ENCODE measurements at regions not wholly inside any gene's neighbourhood (a gene's known extent, or its start where the extent isn't known, plus 50 kb on each side); places are given as distances from the start of the nearest gene placed in this dataset.

DNA sequence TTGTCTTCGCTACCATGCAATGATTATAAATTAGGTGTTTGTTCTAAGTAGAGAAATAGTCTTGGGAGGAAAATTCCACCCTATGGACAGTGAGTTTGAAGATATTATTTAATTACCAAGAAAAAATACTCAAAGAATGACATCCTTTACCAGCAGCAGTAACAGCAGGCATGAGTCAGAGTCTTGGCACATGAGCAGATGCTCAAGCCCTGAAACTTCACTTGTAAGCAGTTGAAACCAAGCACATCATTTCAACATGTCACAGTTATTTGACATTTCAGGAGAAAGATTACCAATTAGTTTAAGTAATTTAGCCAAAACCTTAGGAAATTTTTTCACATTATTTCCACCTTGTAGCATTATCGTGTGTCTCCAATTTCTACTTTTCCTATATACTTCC lies 99.2 kb downstream of the C12orf50 start:
- DNase-seq, result peak; percentile 72

DNA sequence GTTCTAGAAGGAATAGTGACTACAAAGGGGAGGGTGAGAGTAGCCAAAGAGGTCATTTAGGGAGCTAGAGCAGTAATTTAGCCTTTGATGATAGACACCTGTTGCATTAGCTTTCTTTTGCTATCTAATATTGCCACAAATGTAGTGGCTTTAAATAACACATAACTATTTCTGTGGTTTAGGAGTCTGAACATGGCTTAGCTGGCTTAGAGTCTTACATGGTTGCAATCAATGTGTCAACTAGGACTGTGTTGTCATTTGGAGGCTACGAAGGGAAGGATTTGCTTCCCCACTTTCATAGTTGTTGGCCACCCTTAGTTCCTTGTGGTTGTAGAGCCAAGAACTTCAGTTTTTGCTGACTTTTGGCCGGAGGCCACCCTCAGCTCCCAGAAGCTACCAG lies 99.9 kb downstream of the C12orf50 start:
- no peak for DNase-seq

GRCh38 chr12:87928031-87928430 lies 101.2 kb downstream of the C12orf50 start:
- DNase-seq, result no peak

DNA sequence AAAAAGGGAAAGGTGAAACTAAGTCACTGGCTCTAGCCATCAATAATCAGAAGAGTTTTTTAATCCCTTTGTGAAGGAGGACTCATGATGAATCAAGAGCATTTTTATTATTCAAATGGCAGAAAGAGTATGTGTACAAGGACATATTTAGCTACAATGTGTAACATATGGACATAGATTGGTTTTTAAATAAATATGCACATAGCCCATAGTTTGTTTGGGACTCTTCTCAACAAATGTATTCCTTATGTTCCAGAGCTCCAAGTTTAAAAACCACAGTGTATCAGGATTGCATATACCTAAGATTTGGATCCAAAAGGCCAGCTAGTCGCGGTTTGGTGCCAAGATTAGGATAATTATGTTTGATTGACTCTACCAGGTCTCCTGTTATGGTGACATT lies 104.2 kb downstream of the C12orf50 start:
- no peak for DNase-seq

DNA sequence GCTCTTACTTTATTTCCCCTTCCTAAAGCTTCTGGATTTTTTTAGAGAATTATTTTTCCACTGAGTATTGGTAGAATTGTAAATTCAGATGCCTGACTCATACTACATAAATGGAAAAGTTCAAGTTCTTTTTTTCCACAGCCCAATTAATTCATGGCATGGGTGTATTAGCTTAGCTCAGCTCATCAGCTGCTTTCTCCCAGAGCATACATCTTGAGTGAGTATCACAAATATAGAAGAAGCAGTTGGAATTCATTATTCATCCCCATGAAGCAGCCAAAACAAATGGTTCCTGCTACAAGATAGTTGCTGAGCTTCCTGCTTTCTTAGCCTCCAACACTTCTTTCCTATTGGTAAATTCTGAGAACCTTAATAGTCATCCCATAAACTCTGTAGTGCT lies 105.1 kb downstream of the C12orf50 start:
- peak; percentile 59 for DNase-seq

- DNase-seq, result no peak
Observed at GRCh38 chr12:87923361-87923760, 105.8 kb downstream of the C12orf50 start.

- peak; percentile 22 for DNase-seq
Observed at GRCh38 chr12:87922736-87923135, 106.5 kb downstream of the C12orf50 start.

DNA sequence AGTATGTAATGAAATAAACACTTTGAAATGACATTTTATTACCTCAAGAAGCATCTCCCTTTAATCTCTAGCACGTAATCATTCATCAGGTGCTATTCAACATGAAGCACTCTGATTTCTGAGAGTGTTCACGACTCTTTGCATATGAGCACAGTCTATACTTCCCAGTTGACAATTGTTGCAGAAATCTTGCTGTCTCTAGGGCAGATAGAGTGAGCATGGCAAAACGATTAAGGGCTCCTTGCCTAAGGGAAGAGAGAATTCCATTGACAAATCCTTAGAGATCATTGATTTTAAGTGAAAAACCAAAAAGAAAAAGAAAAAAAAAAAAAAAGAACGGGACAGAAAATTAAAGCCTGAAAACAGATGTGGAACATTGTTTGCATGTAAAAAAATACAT lies 107.6 kb downstream of the C12orf50 start:
- no peak for DNase-seq

- DNase-seq, result no peak
Observed at GRCh38 chr12:87920139-87920538, 109.1 kb downstream of the C12orf50 start.

DNA sequence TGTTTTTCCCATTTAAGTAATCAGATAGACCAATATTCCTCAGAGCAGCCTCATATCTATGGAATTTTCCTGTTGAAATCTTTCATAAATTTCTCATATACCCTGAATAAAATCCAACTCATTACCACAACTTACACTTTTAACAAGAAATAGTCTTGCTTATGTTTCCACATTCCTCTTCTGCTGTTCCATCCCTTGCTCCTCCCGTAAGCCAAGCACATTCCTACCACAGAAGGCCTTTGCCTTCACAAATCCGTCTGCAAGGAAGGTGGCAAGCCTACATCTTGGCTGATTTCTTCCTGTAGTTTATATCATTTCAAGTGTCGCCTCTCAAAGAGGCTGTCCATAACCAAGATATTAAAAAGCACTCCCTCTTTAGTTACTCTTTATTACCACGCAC lies 127.7 kb downstream of the C12orf50 start:
- DNase-seq, result peak; percentile 23

DNA sequence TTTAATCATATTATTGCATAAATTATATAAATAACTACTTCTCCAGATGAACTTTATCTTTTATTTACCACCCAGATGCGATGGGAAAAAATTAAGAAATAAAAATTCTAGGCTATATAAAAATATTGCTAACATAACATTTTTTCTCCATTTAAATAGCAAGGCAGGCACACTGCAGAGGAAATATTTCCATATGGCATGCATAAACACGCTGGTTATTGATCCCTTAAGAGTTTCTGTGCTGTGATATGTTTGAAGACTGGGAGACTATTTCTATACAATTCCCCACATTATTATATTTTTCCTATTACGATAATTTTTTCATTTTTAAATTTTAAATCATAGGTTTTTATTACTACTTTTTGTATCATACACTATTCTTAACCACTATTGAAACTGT lies 131.5 kb downstream of the C12orf50 start:
- no peak for DNase-seq

- DNase-seq, result no peak
Observed at GRCh38 chr12:87883806-87884205, 145.4 kb downstream of the C12orf50 start.

DNA sequence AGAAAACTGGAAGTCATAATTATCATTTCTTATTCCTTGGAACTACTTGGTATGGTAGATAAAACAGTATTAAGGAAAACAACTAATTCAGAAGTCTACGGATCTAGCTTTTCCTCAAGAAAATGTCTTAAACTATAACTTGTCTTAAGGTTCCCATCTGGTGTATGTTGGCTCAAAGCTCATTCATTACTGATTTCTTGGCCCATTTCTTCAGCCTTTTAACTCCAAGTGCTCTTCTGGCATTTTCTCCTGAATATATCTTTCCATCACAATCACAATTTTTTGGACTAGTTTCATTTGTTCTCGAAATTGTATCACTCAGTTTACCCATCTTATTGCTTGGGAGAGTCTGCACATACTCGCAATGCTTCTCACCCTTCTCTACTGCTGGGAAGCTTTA lies 150.1 kb downstream of the C12orf50 start:
- no peak for DNase-seq

DNA sequence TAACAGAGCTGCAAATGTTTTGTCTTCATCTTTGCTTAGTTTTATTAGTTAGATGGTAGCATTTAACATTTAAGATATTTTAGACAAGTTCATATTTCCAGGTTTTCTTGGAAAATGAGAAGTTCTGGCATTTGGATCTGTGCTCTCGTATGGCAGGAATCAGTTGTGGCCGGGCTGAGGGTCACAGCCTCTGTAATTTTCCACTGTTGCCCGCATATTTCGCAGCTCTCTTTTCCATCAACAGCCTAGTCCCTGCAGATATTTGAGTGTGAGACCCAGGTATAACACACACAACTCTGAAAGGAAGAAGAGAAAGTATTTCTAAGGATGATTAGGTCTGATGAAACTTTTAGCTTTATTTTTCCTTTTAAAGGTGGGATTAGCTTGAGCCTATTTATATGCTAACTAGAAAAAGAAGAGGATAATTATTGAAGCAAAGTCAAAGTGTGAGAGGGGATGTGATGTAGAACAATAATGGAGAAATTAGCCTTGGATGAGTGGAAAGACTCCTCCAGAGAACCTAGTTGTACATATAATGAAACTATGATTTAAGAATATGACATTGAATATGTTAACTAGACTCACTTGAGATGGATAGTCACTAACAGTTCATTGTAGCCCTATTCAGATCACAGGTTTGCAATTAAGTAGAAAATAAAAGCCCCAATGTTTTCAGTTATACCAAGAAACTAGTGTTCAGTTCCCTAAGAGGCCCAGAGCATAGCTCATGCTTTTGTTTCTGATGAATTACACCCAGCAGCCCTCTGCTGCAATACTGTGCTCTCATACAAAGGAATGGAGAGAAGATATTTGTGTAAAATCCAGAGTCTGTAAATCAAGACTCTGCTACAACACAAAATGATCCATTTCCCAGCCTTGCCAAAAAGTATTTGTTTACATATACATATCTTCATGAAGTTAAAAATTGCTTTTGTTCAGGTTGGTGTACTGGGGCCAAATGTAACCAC lies 158.4 kb downstream of the C12orf50 start:
- DNase-seq, result no peak

DNA sequence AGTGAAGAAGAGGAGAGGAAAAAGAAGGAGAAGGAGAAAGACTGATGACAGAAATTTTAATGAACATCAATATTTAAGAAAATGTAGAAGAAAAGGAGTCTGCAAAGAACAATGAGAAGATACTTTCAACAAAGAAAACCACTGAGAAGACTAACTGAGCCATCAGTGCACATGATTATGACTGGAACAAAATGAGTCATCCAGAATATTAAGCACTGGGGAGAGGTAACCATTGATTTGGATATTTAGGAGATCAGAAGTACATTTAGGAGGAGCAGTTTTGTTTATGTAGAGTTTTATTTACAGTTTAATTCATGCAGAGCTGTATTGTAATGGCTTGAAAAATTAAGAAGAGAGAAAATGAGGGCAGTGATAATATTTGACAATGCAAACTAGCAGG lies 159.1 kb downstream of the C12orf50 start:
- no peak for DNase-seq

DNA sequence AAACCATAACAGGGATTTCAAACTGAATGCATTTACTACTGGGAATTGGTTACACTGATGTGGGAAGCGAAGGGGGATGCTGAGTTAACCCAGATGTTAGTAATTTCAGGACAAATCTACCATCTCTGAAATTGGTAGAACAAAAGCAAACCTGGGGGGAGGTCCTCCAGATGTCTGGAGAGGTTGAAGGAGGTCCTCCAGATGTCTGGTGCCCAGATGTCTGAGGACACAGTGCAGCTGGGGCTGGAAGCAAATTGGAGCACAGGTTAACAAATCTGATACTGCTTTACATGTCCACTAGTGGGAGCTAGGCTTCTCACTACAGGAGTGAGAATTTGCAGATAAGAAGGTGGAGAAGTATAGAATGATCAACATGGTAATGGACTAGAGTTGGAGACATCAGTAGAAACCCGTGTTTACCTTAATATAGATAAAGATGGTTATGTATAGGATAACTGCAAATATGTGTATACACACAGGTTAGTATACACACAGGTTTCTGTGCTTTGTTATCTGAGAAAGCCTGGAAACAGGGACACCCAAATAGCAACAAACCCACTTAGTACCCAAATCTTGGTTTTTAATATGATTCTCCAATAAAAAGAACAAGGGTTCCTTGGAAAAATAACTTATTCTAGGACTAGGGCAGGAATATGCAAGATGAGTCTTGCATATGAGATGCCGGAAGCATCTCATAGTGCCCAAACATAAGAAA lies 162.5 kb downstream of the C12orf50 start:
- peak; percentile 12 for DNase-seq

DNA sequence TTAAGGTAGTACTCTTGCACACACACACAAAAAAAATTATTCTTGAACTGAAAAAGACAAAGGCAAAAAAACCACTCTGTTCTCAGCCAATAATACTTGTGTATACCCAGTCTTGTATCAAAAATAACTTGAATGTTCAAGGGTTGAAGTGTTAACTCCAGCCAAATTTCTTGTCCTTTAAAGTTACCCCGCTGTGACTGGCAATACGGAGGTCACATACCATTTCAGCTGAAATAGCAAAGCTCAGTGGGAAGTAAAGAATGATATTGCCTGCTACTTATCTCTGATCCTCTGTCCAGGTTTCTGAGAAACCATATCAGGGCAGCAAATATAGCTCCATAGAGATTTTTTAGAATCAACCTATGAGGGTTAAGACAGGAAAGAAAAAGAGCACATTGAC lies 167.4 kb downstream of the C12orf50 start:
- DNase-seq, result no peak

GRCh38 chr12:87853448-87854003 lies 175.7 kb downstream of the C12orf50 start:
- DNase-seq, result no peak

DNA sequence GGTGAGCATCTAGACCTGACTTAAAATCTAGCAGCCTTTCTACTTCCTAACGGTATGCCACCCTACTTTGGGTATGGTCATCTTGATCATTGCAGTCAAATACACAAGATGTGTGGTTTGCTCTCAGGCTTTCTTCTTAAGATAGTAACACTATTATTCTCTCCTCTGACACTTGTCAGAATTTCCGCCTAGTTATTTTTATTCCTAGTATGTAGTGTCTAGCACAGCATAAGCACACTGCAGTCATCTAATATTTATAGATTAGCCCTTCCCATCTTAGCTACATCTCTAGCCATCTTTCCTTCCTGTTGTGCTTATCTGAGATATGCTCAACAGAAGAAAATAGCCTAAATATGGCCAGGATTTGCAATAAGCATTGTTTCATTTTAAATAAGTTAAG lies 180.1 kb downstream of the C12orf50 start:
- DNase-seq, result no peak

GRCh38 chr12:87848248-87848868 lies 180.8 kb downstream of the C12orf50 start:
- peak; percentile 50 for DNase-seq

GRCh38 chr12:87847147-87847546 lies 182.1 kb downstream of the C12orf50 start:
- no peak for DNase-seq

DNA sequence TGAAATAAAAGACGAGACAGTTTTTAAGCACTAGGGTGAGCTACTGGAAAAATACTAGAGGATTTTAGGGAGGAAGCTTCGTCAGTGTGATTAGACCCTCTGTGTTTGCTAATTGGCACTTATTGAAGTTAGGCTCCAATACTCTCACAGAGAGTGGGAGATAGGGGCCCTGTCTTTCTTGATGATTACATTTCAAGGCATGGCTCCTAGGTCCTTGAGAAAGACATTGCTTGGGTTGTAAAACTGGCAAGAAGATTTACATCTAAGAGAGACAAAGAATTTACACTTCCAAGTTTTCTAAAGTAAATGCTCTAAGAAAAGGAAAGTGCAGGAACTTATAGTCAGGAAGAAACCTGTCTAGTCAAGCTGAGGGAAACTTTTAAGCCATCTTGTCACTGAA lies 183.2 kb downstream of the C12orf50 start:
- no peak for DNase-seq

- no peak for DNase-seq
Observed at GRCh38 chr12:87841935-87842334, 187.3 kb downstream of the C12orf50 start.

Measured in fibroblast of skin of right quadriceps (primary cell).